ENCODE measurements at regions not wholly inside any gene's neighbourhood (a gene's known extent, or its start where the extent isn't known, plus 50 kb on each side); places are given as distances from the start of the nearest gene placed in this dataset.
"Not testable (repeated sequence)": the region's sequence is repeated elsewhere in the genome, so short reads cannot be mapped to it uniquely, and the experiment has no call there.

DNA sequence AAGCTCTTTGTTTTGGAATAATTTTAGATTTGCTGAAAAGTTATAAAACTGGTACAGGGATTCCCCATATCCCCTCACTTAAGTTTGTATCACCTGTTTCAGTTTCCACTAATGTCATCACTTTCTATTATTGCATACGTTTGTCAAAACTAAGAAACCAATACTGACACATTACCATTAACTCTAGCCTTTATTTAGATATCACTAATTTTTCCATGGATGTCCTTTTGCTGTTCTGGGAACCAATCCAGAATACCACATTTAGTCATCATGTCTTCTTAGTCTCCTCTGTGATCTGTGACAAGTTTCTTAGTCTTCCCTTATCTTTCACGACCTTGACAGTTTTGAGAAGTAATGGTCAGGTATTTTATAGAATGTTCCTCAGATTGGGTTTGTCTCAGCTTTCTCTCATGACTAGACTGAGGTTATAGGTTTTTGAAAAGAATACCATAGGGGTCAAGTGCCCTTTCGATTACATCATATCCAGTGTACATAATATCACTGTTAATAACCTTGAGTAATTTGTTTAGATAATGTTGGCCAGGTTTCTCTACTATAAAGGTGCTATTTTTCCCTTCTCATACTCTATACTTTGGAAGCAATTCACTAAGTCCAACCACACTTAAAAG, 51.9 kb upstream of the NMUR2 start:
- DNase-seq = no peak

DNA sequence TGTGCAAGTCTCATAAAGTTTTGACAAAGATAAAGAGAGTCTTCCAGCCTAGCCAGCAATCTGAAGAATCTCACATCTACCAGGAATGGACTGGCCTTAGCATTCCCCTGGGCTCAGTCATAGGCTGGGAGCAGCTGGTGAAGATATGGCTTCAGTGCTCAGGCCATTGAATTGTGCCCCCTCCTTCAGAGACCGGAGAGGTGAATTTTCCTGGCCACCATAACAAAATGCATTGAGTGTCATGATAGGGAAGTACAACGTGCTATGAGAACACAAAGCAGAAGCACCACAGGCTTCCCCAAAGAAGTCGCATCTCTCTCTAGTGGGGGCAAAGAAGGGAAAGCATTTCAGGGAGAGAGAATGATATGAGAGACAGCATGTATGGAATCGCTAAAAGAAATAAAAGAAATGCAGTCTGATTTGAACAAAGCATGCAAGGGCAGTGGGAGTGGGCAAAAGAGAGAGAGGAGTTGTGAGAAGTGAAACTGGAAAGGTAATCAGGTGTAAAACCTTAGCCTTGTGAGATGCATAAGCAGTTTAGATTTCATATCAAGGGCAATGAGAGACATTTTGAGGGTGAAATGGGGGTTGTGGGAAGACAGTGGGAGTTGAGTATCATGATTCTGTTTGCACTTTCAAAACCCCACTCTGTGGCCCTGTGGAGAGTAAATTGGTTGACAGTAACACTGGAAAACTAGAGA, 57.1 kb upstream of the NMUR2 start:
- DNase-seq = no peak

DNA sequence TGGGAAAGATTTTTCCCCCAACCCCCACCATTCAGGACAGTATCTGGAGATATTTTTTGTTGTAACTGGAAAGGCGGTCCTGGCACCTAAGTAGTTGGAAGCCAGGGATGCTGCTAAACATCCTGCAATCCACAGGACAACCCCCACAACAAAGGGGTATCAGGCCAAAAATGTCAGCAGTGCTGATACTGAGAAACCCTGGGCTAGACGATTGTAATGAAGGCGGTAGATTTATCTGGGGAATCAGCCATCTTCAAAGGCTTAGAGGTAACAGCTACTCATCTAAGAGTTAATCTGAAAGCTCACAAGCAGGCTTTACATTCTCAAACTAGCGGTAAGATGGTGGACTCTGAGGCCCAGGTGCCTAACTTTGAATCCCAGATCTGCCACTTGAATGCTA, 59.0 kb upstream of the NMUR2 start:
- no peak for DNase-seq

DNA sequence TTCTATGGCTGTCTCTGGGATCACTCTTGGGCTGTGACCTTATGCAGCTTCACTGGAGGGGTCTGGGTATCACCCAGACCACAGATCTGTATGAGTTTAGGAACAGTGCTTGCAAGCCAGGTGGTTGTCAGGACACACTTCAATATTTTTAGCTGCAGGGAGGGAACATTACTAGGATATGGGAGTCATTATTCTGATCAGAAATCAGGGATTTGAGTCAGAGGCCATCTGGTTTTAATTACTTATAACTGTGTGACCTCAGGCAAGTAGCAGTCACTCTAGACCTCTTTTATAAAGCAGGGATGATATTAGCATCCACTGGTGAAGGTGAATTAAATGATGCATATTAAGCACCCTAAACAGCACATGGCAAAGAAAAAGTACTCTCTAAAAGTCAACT, 60.1 kb upstream of the NMUR2 start:
- no peak for DNase-seq

DNA sequence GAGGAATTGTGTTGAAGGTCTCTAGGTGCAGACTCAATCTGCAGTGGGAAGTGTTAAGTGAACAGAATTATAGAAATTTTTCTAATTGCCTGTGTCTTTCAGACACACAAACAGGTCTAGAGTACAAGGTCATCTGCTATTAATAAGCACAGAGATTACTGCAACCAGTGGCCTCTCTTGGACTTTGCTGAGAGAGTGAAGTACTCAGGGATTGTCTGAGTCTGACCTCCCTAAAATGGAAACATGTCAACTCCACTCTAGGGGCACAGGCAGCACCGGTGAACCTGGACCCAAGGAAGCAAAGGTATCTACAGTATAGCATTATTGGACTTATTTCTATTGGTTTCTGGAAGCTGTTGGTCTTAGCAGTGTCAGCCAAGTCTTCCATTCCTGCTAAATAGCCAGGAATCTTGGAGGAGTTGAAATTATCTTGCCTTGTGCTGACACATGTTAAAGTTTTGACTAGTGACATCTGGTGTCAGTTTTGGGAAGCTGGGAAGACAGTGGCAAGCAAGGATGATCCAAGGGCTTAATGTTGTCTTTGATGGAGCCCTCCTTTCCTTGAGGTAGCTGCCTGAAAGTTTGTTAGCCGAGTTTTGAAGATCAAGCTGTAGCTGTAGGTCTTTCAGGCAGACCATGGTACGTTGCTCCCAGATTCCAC, 61.1 kb upstream of the NMUR2 start:
- DNase-seq = no peak

DNA sequence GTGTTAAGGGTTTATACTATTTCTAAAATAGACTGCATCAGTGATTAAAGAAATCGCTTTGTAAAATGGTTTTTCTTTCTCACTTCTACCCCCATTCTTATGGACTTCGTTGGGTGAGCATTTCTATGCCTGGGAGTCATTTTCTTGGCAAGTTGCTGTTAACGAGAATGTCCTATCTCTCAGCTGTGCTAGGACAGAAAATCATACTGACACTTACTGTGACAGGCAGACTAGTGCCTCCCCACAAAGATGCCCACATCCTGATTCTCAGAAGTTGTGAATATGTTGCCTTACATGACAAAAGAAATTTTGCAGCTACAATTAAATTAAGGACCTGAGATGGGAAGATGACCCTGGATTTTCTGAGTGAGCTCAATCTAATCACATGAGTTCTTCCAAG, 65.1 kb upstream of the NMUR2 start:
- DNase-seq = no peak

DNA sequence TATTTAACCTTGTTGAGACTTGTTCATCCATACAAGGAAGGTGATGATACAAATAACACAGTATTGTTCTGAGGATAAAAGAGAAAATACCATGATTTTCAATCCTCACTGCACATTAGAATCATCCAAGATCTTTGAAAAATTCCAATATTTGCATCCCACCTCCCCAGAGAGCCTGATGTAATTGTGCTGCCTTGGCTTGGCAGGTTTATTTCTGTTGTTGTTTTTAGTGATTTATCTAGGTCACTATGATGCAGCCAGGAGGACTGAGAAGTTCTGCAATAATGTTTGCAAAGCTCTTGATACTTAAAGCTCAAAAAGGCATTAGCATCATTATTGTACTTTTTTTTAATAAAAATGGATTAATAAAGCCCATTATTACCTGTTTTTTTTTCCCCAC, 67.0 kb upstream of the NMUR2 start:
- DNase-seq = no peak

DNA sequence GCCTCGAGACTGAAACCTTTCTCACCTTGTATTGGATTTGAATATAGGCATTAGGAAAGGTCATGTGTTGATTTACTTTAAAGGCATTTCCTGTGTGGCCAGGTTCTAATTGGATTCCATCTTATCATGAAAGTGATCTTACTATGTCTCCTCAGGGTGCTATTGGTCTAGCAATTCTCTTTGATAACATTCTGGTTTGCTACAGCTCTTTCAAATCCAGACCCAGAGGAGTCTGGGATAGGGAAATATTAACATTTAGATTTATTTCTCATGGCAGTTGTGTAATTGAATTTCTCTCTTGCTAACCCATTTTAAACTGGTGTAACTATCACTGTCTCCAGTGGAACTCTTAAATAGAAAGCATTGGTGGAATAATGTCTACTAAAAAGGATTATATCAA, 69.9 kb upstream of the NMUR2 start:
- DNase-seq = no peak

DNA sequence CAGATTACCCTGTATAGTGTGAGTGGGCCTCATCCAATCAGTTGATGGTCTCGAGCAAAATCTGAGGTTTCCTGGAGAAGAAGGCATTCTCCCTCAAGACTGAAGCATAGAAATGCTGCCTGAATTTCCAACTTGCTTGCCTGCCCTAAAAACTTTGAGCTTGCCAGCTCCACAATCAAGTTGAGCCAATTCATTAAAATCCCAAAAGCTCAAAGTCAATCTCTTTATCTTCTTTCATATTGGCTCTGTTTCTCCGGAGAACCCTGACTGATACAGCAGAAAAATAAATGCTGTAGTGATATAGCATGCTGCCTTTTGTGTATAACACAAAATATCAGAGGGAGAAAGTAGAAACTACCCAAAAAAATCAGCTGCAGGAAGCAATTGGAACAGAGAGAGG, 72.5 kb upstream of the NMUR2 start:
- DNase-seq = no peak

DNA sequence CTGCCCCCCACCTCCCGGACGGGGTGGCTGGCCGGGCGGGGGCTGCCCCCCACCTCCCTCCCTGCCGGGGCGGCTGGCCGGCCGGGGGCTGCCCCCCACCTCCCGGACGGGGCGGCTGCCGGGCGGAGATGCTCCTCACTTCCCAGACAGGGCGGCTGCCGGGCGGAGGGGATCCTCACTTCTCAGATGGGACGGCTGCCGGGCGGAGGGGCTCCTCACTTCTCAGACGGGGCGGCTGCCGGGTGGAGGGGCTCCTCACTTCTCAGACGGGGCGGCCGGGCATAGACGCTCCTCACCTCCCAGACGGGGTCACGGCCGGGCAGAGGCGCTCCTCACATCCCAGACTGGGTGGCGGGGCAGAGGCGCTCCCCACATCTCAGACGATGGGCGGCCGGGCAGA, 74.8 kb upstream of the NMUR2 start:
- not testable (repeated sequence) for DNase-seq

DNA sequence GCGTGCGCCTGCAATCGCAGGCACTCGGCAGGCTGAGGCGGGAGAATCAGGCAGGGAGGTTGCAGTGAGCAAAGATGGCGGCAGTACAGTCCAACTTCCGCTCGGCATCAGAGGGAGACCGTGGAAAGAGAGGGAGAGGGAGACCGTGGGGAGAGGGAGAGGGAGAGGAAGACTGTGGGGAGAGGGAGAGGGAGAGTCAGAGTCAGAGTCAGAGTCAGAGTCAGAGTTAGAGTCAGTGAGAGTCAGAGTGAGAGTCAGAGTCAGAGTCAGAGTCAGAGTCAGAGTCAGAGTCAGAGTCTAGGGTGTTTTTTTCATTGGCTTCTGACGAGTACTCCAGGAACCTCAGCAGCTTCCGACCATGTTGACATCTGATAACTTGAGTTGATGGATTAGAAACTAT, 75.6 kb upstream of the NMUR2 start:
- DNase-seq = not testable (repeated sequence)

DNA sequence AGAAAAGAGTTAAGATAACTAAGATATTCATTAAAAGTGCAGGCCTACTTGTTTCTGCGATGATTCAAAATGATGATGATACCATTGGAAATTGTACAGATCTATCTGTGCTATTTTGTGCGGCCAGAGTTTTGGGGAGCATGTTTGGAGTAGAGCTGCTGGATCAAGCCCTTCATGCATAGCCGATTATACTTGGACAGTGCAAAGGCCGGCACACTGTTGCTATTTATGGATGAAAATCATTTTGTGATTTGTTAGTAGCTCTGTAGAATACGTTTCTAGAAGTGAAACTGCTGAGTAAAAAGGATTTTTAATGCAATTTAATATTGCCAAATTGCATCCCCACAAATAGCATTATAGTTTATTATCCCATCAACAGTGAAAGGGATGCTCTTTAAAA, 82.1 kb upstream of the NMUR2 start:
- no peak for DNase-seq

DNA sequence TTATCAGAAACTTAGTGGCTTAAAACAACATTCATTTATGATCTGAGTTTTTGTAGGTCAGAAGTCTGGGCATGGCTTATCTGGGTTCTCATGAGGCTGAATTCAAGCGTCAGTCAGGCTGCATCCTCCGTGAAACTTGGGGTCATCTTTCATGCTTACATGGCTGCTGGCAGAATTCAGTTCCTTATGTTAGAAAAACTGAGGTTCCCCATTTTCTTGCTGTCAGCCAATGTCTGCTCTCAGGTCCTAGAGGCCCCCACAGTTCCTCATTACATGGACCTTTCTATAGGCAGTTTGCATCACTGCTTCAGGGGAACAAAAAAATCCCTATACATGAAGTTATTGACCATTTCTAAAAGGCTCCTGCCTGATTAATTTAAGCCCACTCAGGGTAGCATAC, 83.8 kb upstream of the NMUR2 start:
- no peak for DNase-seq

DNA sequence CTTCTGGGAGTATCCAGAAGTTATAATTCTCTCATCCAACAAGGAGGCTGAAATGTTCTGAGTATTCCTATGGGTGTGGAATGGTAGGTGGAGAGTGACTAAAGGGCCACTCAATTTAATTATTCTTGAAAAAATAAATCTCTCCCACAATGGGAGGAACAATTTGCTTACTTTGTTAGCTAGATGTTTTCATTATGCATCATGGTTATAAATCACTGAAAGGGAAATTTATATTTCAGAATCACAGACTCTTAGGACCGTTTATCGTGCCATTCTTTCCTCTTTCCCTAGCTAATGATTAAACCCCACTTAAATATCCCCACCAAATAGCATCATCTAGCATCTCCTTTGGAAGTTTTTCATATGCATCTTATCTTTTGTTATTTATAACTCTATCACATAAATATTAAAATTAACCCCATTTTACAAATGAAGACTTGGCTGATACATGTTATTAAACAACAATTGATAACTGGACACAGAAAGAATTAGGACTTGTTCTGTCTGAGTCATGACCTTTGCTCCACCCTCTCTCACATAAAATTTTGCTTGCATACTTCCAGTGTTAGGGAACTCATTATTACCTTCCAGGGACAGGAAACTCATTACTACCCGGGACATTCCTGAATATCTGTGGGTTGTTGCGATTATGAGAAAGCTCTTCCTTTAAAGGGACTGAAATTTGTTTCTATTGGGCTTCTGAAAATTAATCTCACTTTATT, 94.9 kb upstream of the NMUR2 start:
- DNase-seq = no peak

DNA sequence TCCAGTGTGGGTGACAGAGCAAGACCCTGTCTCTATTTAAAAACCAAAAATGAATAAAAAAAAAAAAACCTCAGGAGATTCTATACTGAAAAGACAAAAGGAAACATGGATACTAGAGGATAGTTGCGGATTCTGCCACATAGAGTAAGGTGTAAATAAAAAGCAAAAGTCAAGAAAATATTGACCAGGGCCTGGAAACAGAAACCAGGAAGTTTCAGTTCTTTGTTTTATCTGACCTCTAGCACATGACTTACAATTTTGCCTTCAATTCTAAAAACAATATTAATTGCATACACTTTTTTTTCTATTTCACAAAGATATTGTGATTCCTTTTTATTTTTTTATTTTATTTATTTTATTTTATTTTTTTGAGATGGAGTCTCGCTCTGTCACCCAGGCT, 96.2 kb upstream of the NMUR2 start:
- no peak for DNase-seq

DNA sequence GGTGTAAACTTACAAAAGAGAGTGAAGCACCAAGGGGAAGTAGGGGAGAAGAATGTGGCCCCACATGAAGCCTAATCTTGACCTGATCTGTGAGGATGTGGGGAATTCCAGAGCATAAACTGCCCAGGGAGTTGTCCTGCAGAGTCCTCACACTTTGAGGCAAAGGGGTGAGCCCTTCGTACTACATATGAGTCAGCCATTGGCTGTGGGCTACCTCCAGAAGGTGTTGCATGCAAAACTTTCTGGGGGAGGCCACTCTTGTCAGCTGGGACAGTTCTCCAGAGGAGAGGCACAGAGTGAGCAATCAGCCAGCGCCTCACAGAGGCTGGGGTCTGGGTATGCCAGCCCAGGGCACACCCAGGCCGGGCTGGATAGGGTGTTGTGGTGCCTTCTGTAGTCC, 98.1 kb upstream of the NMUR2 start:
- no peak for DNase-seq

DNA sequence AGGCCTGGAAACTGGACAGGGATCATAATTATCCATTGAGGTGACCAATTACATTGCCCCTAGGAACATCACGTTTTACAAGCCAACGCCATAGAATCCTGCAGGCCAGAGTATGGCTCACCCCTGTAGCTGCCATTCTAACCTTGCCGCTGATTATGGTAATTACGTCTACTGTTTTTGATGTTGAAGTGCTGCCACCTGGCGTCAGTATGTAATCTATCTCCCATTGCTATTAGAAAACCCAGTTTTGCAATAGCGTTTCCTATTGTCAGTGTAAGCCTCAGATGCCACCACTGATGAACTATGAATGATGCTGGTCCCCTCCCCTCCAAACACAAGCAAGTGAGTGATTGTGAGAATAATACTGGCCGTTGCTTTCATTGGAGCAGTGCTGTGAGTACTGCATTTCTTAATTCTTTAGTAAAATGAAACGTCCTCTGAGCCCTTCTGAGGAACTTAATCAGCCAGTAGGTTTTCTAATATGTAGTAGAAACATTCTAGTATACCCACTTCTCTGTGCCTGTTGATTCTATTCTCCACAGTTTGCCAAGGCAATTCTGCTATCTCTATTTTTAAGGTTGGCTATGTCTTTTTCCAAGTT, 100.5 kb upstream of the NMUR2 start:
- DNase-seq = peak; percentile 48

DNA sequence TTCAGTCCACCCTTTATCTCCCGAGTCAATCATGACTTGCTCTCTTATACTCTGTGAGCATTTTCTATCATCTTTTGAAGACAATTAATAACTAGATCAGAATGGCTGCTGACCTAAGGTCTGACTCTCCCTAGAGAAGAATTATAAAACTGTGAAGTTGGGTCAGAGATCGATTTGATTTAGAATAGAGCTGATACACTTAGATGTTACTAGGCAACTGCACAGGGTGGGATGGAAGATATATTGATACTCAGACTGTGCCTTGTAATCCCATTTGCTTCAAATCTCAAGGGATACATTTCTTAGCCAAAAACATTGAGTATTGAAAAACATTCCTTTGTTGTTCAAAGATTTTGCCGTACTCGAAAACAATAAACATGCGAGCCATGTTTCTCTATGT, 106.0 kb upstream of the NMUR2 start:
- DNase-seq = no peak

DNA sequence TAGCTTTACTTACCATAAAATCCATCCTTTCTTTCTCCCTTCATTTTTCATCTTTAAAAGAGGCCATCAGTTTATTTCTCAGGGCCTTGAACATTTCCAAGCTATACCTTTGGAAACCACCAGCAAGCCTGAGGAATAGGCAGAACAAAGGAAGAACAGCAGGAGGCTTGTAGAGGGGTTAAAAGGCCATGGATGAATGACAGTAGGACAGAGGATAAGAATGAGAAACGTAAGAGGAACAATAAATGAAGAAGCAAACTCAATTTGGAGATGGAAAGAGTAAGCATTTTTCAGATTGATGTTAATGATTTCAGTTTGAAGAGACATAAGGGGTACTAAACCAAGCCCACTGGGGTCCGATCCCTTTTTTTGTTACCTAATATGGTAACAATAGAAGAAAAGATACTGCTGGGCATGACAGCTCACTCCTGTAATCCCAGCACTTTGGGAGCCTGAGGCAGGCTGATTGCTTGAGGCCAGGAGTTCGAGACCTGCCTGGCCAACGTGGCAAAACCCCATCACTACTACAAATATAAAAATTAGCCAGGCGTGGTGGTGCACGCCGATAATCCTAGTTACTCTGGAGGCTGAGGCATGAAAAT, 106.6 kb upstream of the NMUR2 start:
- DNase-seq = no peak

DNA sequence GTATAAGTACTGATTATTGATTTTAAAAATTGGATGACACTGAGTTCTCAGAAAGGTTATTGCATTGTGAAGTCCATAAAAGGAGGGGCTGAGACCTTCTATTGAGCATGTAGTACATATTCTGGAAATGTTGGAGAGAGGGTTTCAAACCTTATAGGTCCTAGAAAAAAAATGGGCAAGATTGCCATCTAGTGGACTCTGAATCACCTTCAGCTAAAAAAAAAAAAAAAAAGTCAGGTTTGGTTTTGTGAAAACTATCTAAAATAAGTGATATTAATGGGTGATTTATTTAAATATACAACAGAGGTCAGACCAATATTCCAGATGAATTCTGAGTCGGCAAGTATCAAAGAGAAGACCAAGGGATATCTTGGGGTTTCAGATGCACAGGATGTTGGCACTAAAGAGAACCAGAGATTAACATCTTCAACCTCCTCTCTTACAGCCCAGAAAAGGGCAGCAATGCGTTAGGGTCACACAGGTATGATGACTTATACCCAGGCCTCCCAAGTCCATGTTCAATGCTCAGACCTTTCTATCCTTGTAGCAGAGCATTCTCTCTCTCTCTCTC, 109.8 kb upstream of the NMUR2 start:
- no peak for DNase-seq

DNA sequence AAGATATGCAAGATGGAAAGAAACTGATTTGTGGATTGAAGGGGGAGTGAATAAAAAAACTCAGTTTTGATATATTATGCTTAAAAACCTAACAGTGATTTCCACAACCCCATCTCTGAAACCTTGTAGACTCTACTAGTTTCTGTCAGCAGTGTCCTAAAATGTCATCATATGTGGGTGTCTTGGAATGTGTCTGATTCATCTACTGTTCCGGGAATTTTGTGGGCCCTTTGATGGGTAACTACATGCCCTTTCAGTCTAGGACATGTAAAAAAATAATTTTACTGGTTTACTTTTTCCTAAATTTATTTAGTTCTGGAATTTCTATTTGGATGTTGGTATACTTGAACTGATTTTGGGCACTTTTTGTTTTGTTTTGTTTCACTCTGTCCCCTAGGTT, 118.9 kb upstream of the NMUR2 start:
- no peak for DNase-seq
